Mammary epithelial cell (primary cell): ENCODE measurements at regions not wholly inside any gene's neighbourhood (a gene's known extent, or its start where the extent isn't known, plus 50 kb on each side); places are given as distances from the start of the nearest gene placed in this dataset.

Source experiments
- CTCF ChIP-seq, 2 donors: IDR thresholded peaks in 1 of 2; conservative IDR thresholded peaks in 1 of 2; 2 replicates each; pipeline ENCODE4 v1.5.1; 2011 to 2012; ENCODE audit warnings: inconsistent platforms in 2 of 2, low read length in 2 of 2, mild to moderate bottlenecking in 2 of 2, control low read depth in 1 of 2, low read depth in 1 of 2; ENCODE audit not compliant: insufficient read depth in 1 of 2; ENCODE audit errors: extremely low read depth in 1 of 2
- EZH2 ChIP-seq: IDR thresholded peaks from 2 replicates; pipeline ENCODE4 v1.6.1; 2012; ENCODE audit warnings: low read length, inconsistent platforms, borderline replicate concordance

- TF ChIP-seq CTCF (conservative IDR thresholded peaks at IDR 0.05 in 1 of 2, IDR thresholded peaks at IDR 0.05 in 1 of 2; ENCODE audit: extremely low read depth in 1 of 2, insufficient read depth in 1 of 2, low read depth in 1 of 2, low read length in 2 of 2) (no peak), EZH2 (no peak)
Measured at GRCh38 chr2:220708366-220708765, 863.7 kb downstream of the EPHA4 start.
